ENCODE measurements at regions not wholly inside any gene's neighbourhood (a gene's known extent, or its start where the extent isn't known, plus 50 kb on each side); places are given as distances from the start of the nearest gene placed in this dataset.

- no peak for DNase-seq (ENCODE audit: extremely low read depth in 1 of 2, low read depth in 1 of 2)
Observed at GRCh38 chr18:76133873-76134272, 361.2 kb downstream of the ZNF516 start.

GRCh38 chr18:76131738-76132137 is 363.3 kb downstream of the ZNF516 start:
- peak in 1 of 2 donors; percentile 22 for DNase-seq (ENCODE audit: extremely low read depth in 1 of 2, low read depth in 1 of 2)

- no peak for DNase-seq (ENCODE audit: extremely low read depth in 1 of 2, low read depth in 1 of 2)
Observed at GRCh38 chr18:76130845-76131244, 364.2 kb downstream of the ZNF516 start.

- DNase-seq (ENCODE audit: extremely low read depth in 1 of 2, low read depth in 1 of 2), result no peak
Observed at GRCh38 chr18:76126327-76126726, 368.7 kb downstream of the ZNF516 start.

- DNase-seq (ENCODE audit: extremely low read depth in 1 of 2, low read depth in 1 of 2), result no peak
Observed at GRCh38 chr18:76121011-76121410, 374.0 kb downstream of the ZNF516 start.

GRCh38 chr18:76115580-76115979 is 379.5 kb downstream of the ZNF516 start:
- no peak for DNase-seq (ENCODE audit: extremely low read depth in 1 of 2, low read depth in 1 of 2)

GRCh38 chr18:76113101-76113500 is 381.9 kb downstream of the ZNF516 start:
- no peak for DNase-seq (ENCODE audit: extremely low read depth in 1 of 2, low read depth in 1 of 2)

- DNase-seq (ENCODE audit: extremely low read depth in 1 of 2, low read depth in 1 of 2), result no peak
Observed at GRCh38 chr18:76102626-76103025, 392.4 kb downstream of the ZNF516 start.

- DNase-seq (ENCODE audit: extremely low read depth in 1 of 2, low read depth in 1 of 2), result no peak
Observed at GRCh38 chr18:76102156-76102555, 392.9 kb downstream of the ZNF516 start.

- DNase-seq (ENCODE audit: extremely low read depth in 1 of 2, low read depth in 1 of 2), result no peak
Observed at GRCh38 chr18:76099931-76100457, 395.0 kb downstream of the ZNF516 start.

- DNase-seq (ENCODE audit: extremely low read depth in 1 of 2, low read depth in 1 of 2), result peak; percentile 2 to 13
Observed at GRCh38 chr18:76098674-76099411, 396.2 kb downstream of the ZNF516 start.

GRCh38 chr18:76081536-76081935 is 413.5 kb downstream of the ZNF516 start:
- DNase-seq (ENCODE audit: extremely low read depth in 1 of 2, low read depth in 1 of 2), result no peak

GRCh38 chr18:76080430-76080829 is 414.6 kb downstream of the ZNF516 start:
- no peak for DNase-seq (ENCODE audit: extremely low read depth in 1 of 2, low read depth in 1 of 2)

GRCh38 chr18:76075777-76076176 is 419.3 kb downstream of the ZNF516 start:
- DNase-seq (ENCODE audit: extremely low read depth in 1 of 2, low read depth in 1 of 2), result no peak

- DNase-seq (ENCODE audit: extremely low read depth in 1 of 2, low read depth in 1 of 2), result no peak
Observed at GRCh38 chr18:76064998-76065397, 430.0 kb downstream of the ZNF516 start.

GRCh38 chr18:76058146-76058545 is 436.9 kb downstream of the ZNF516 start:
- DNase-seq (ENCODE audit: extremely low read depth in 1 of 2, low read depth in 1 of 2), result no peak

GRCh38 chr18:76057386-76057785 is 437.7 kb downstream of the ZNF516 start:
- no peak for DNase-seq (ENCODE audit: extremely low read depth in 1 of 2, low read depth in 1 of 2)

- DNase-seq (ENCODE audit: extremely low read depth in 1 of 2, low read depth in 1 of 2), result no peak
Observed at GRCh38 chr18:76056471-76057110, 438.5 kb downstream of the ZNF516 start.

GRCh38 chr18:76055578-76055977 is 439.5 kb downstream of the ZNF516 start:
- DNase-seq (ENCODE audit: extremely low read depth in 1 of 2, low read depth in 1 of 2), result no peak

- no peak for DNase-seq (ENCODE audit: extremely low read depth in 1 of 2, low read depth in 1 of 2)
Observed at GRCh38 chr18:76055025-76055424, 440.0 kb downstream of the ZNF516 start.

- no peak for DNase-seq (ENCODE audit: extremely low read depth in 1 of 2, low read depth in 1 of 2)
Observed at GRCh38 chr18:76054156-76054555, 440.9 kb downstream of the ZNF516 start.

GRCh38 chr18:76053551-76053950 is 441.5 kb downstream of the ZNF516 start:
- DNase-seq (ENCODE audit: extremely low read depth in 1 of 2, low read depth in 1 of 2), result no peak

Measured in stimulated activated CD8-positive, alpha-beta memory T cell treated with anti-CD3 and anti-CD28 coated beads, Interleukin-7, amount 100 ng/mL, for 48 hours (primary cell).